OCI-LY7 (cell line): ENCODE measurements at regions not wholly inside any gene's neighbourhood (a gene's known extent, or its start where the extent isn't known, plus 50 kb on each side); places are given as distances from the start of the nearest gene placed in this dataset.

Experiments
- EZH2phosphoT487 ChIP-seq: fragments of 200-600 bp; sonication (generic); IDR thresholded peaks from 2 replicates; pipeline ENCODE4 v1.6.1; 2018; ENCODE audit warnings: low read depth, borderline replicate concordance, mild to moderate bottlenecking, mixed run types, antibody characterized with exemption, low read length, moderate library complexity, mixed read lengths
- TF ChIP-seq, protein P1 (sequence below): fragments of 200-600 bp; sonication (generic); conservative IDR thresholded peaks from 2 replicates; pipeline ENCODE4 v1.5.1; 2014; ENCODE audit warnings: mild to moderate bottlenecking, antibody characterized with exemption, low read length, moderate library complexity, mixed read lengths

DNA sequence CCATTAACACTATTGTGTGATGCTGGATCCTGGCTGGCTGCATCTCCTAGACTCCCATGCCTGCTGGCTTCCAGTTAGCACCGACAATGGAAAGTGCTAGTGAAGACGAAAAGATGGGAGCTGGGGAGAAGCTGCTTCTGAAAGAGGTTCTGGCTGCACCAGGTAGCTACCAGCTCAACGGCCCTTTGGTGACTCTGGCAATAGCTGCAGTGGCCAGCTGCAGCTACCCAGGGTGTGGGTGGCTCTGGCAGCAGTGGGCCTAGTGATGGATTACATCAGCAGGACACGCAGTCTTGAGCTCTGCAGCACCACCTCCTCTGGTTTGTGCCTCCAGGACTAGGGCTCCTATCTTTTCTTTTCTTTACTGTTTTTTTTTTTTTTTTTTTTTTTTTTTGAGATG lies 662.6 kb downstream of the MATN1 start:
- TF ChIP-seq, protein P1, sequence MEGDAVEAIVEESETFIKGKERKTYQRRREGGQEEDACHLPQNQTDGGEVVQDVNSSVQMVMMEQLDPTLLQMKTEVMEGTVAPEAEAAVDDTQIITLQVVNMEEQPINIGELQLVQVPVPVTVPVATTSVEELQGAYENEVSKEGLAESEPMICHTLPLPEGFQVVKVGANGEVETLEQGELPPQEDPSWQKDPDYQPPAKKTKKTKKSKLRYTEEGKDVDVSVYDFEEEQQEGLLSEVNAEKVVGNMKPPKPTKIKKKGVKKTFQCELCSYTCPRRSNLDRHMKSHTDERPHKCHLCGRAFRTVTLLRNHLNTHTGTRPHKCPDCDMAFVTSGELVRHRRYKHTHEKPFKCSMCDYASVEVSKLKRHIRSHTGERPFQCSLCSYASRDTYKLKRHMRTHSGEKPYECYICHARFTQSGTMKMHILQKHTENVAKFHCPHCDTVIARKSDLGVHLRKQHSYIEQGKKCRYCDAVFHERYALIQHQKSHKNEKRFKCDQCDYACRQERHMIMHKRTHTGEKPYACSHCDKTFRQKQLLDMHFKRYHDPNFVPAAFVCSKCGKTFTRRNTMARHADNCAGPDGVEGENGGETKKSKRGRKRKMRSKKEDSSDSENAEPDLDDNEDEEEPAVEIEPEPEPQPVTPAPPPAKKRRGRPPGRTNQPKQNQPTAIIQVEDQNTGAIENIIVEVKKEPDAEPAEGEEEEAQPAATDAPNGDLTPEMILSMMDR = no peak
- TF ChIP-seq EZH2phosphoT487 = no peak
